ENCODE measurements at regions not wholly inside any gene's neighbourhood (a gene's known extent, or its start where the extent isn't known, plus 50 kb on each side); places are given as distances from the start of the nearest gene placed in this dataset.

GRCh38 chr12:28936221-28936620 is 212.9 kb upstream of the FAR2 start:
- TF ChIP-seq CTCF (IDR thresholded peaks at IDR 0.05; ENCODE audit: extremely low read depth, insufficient read depth, missing control alignments) = no peak
- in situ Hi-C loops (cut with MboI; ENCODE audit: low pct_unique_long_range_greater_than_20kb, low sequenced_read_pairs, unreplicated experiment) = no loop called here
- no peak for DNase-seq (ENCODE audit: low spot score)

GRCh38 chr12:28936711-28937110 is 212.4 kb upstream of the FAR2 start:
- no peak for DNase-seq (ENCODE audit: low spot score)
- in situ Hi-C loops (cut with MboI; ENCODE audit: low pct_unique_long_range_greater_than_20kb, low sequenced_read_pairs, unreplicated experiment) = no loop called here
- no peak for TF ChIP-seq CTCF (IDR thresholded peaks at IDR 0.05; ENCODE audit: extremely low read depth, insufficient read depth, missing control alignments)

GRCh38 chr12:28937196-28937595 is 211.9 kb upstream of the FAR2 start:
- TF ChIP-seq CTCF (IDR thresholded peaks at IDR 0.05; ENCODE audit: extremely low read depth, insufficient read depth, missing control alignments) = no peak
- in situ Hi-C loops (cut with MboI; ENCODE audit: low pct_unique_long_range_greater_than_20kb, low sequenced_read_pairs, unreplicated experiment) = no loop called here
- DNase-seq (ENCODE audit: low spot score) = no peak

GRCh38 chr12:28938056-28938455 is 211.0 kb upstream of the FAR2 start:
- TF ChIP-seq CTCF (IDR thresholded peaks at IDR 0.05; ENCODE audit: extremely low read depth, insufficient read depth, missing control alignments) = no peak
- no peak for DNase-seq (ENCODE audit: low spot score)
- in situ Hi-C loops (cut with MboI; ENCODE audit: low pct_unique_long_range_greater_than_20kb, low sequenced_read_pairs, unreplicated experiment) = no loop called here

GRCh38 chr12:28938581-28939235 is 210.4 kb upstream of the FAR2 start:
- in situ Hi-C loops (cut with MboI; ENCODE audit: low pct_unique_long_range_greater_than_20kb, low sequenced_read_pairs, unreplicated experiment) = no loop called here
- DNase-seq (ENCODE audit: low spot score) = no peak
- TF ChIP-seq CTCF (IDR thresholded peaks at IDR 0.05; ENCODE audit: extremely low read depth, insufficient read depth, missing control alignments) = no peak

GRCh38 chr12:28939427-28939826 is 209.7 kb upstream of the FAR2 start:
- no peak for DNase-seq (ENCODE audit: low spot score)
- in situ Hi-C loops (cut with MboI; ENCODE audit: low pct_unique_long_range_greater_than_20kb, low sequenced_read_pairs, unreplicated experiment) = no loop called here
- no peak for TF ChIP-seq CTCF (IDR thresholded peaks at IDR 0.05; ENCODE audit: extremely low read depth, insufficient read depth, missing control alignments)

All from GM13977 (cell line).